PC-3 (cell line): ENCODE measurements at regions not wholly inside any gene's neighbourhood (a gene's known extent, or its start where the extent isn't known, plus 50 kb on each side); places are given as distances from the start of the nearest gene placed in this dataset.

Experiments
- CTCF ChIP-seq: fragments of 300-600 bp; sonication (generic); conservative IDR thresholded peaks from 2 replicates; pipeline ENCODE4 v1.5.1; 2017; ENCODE audit warnings: antibody characterized with exemption, low read depth, mild to moderate bottlenecking, low read length
- EZH2 ChIP-seq: fragments of 300-600 bp; sonication (generic); IDR thresholded peaks from one replicate; pipeline ENCODE4 v1.6.1; 2017; ENCODE audit warnings: antibody characterized with exemption, mild to moderate bottlenecking, low read length; ENCODE audit not compliant: unreplicated experiment

GRCh38 chr21:16071761-16072160, 342.0 kb downstream of the USP25 start:
- TF ChIP-seq CTCF (no peak), EZH2 (no peak)
